ENCODE measurements at regions not wholly inside any gene's neighbourhood (a gene's known extent, or its start where the extent isn't known, plus 50 kb on each side); places are given as distances from the start of the nearest gene placed in this dataset.

- no peak for FAIRE-seq
- TF ChIP-seq SPI1 (IDR thresholded peaks at IDR 0.05; ENCODE audit: low read depth, low read length) = no peak
- TF ChIP-seq POLR2AphosphoS5 (IDR thresholded peaks at IDR 0.05; ENCODE audit: low read depth, low read length) = no peak
- TF ChIP-seq POU2F2 (IDR thresholded peaks at IDR 0.05; ENCODE audit: low read depth, low read length) = no peak
- no peak for TF ChIP-seq TAF1 (IDR thresholded peaks at IDR 0.05; ENCODE audit: low read depth, low read length)
- TF ChIP-seq POLR2A (IDR thresholded peaks at IDR 0.05; ENCODE audit: low read depth, low read length) = no peak
- TF ChIP-seq PAX5 (IDR thresholded peaks at IDR 0.05; ENCODE audit: insufficient read depth, low read length, severe bottlenecking) = no peak
- DNase-seq (ENCODE audit: insufficient read length, low spot score) = no peak
Observed at GRCh38 chr20:22006306-22006705, 300.8 kb downstream of the PAX1 start.

GRCh38 chr20:22005535-22005934 lies 300.1 kb downstream of the PAX1 start:
- TF ChIP-seq POLR2AphosphoS5 (IDR thresholded peaks at IDR 0.05; ENCODE audit: low read depth, low read length) = no peak
- no peak for TF ChIP-seq POU2F2 (IDR thresholded peaks at IDR 0.05; ENCODE audit: low read depth, low read length)
- no peak for TF ChIP-seq SPI1 (IDR thresholded peaks at IDR 0.05; ENCODE audit: low read depth, low read length)
- FAIRE-seq (no peak), DNase-seq (ENCODE audit: insufficient read length, low spot score) (no peak)

GRCh38 chr20:22004946-22005345 lies 299.5 kb downstream of the PAX1 start:
- FAIRE-seq (no peak), DNase-seq (ENCODE audit: insufficient read length, low spot score) (no peak)
- TF ChIP-seq TAF1 (IDR thresholded peaks at IDR 0.05; ENCODE audit: low read depth, low read length) (no peak), POLR2A (IDR thresholded peaks at IDR 0.05; ENCODE audit: low read depth, low read length) (no peak), POU2F2 (IDR thresholded peaks at IDR 0.05; ENCODE audit: low read depth, low read length) (no peak), SPI1 (IDR thresholded peaks at IDR 0.05; ENCODE audit: low read depth, low read length) (no peak), POLR2AphosphoS5 (IDR thresholded peaks at IDR 0.05; ENCODE audit: low read depth, low read length) (no peak), PAX5 (IDR thresholded peaks at IDR 0.05; ENCODE audit: insufficient read depth, low read length, severe bottlenecking) (no peak)

DNA sequence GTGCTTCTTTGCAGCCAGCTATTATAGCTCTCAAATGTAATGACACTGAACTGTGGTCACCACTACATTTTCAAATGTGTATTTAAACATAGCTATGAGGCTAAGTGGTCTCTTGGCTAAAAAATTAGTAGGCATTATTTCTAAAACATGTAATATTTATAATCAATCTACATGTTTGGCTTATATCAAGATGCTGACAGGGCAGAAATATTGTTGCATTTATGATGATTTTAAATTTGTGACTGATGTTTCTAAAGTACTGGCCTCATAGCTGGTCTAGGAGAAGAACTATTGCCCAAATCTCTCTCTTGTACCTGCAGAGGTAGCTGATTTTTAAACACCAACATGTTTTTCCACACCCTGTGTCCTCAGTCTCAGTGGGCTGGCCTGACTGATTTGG lies 298.2 kb downstream of the PAX1 start:
- TF ChIP-seq SPI1 (IDR thresholded peaks at IDR 0.05; ENCODE audit: low read depth, low read length) (no peak), POLR2A (IDR thresholded peaks at IDR 0.05; ENCODE audit: low read depth, low read length) (no peak), PAX5 (IDR thresholded peaks at IDR 0.05; ENCODE audit: insufficient read depth, low read length, severe bottlenecking) (no peak), TAF1 (IDR thresholded peaks at IDR 0.05; ENCODE audit: low read depth, low read length) (no peak), POLR2AphosphoS5 (IDR thresholded peaks at IDR 0.05; ENCODE audit: low read depth, low read length) (no peak), POU2F2 (IDR thresholded peaks at IDR 0.05; ENCODE audit: low read depth, low read length) (no peak)
- DNase-seq (ENCODE audit: insufficient read length, low spot score) = no peak
- FAIRE-seq = no peak

GRCh38 chr20:22001886-22002285 lies 296.4 kb downstream of the PAX1 start:
- no peak for DNase-seq (ENCODE audit: insufficient read length, low spot score)
- no peak for FAIRE-seq
- TF ChIP-seq POLR2A (IDR thresholded peaks at IDR 0.05; ENCODE audit: low read depth, low read length) = no peak
- TF ChIP-seq SPI1 (IDR thresholded peaks at IDR 0.05; ENCODE audit: low read depth, low read length) = no peak
- TF ChIP-seq TAF1 (IDR thresholded peaks at IDR 0.05; ENCODE audit: low read depth, low read length) = no peak
- TF ChIP-seq PAX5 (IDR thresholded peaks at IDR 0.05; ENCODE audit: insufficient read depth, low read length, severe bottlenecking) = no peak
- TF ChIP-seq POLR2AphosphoS5 (IDR thresholded peaks at IDR 0.05; ENCODE audit: low read depth, low read length) = no peak
- no peak for TF ChIP-seq POU2F2 (IDR thresholded peaks at IDR 0.05; ENCODE audit: low read depth, low read length)

GRCh38 chr20:21995461-21995860 lies 290.0 kb downstream of the PAX1 start:
- no peak for TF ChIP-seq POLR2AphosphoS5 (IDR thresholded peaks at IDR 0.05; ENCODE audit: low read depth, low read length)
- no peak for DNase-seq (ENCODE audit: insufficient read length, low spot score)
- FAIRE-seq = no peak

GRCh38 chr20:21994203-21994602 lies 288.7 kb downstream of the PAX1 start:
- no peak for TF ChIP-seq TAF1 (IDR thresholded peaks at IDR 0.05; ENCODE audit: low read depth, low read length)
- TF ChIP-seq SPI1 (IDR thresholded peaks at IDR 0.05; ENCODE audit: low read depth, low read length) = no peak
- TF ChIP-seq POLR2A (IDR thresholded peaks at IDR 0.05; ENCODE audit: low read depth, low read length) = no peak
- TF ChIP-seq POU2F2 (IDR thresholded peaks at IDR 0.05; ENCODE audit: low read depth, low read length) = no peak
- TF ChIP-seq PAX5 (IDR thresholded peaks at IDR 0.05; ENCODE audit: insufficient read depth, low read length, severe bottlenecking) = no peak
- no peak for TF ChIP-seq POLR2AphosphoS5 (IDR thresholded peaks at IDR 0.05; ENCODE audit: low read depth, low read length)
- FAIRE-seq = no peak

DNA sequence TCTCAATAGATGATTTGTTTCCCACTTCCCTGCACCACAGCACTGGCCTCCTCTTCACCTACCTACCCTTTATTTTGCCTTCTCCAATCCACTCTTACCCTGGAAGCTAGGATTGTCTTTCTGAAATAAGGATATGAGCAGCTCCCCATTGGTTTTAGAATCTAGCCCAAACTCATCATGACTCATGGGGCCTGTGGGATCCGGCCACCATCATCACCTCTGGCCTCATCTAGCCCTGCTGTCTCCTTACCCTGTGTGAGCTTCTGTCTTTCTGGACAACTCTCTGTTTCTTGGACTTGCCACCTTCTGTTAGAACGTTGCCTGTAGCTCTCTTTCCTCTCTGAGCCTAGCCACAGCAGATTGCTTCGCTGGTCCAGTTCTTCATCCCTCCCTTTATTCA lies 277.1 kb downstream of the PAX1 start:
- FAIRE-seq (no peak), DNase-seq (ENCODE audit: insufficient read length, low spot score) (no peak)
- TF ChIP-seq POLR2A (IDR thresholded peaks at IDR 0.05; ENCODE audit: low read depth, low read length) (no peak), PAX5 (IDR thresholded peaks at IDR 0.05; ENCODE audit: insufficient read depth, low read length, severe bottlenecking) (no peak), SPI1 (IDR thresholded peaks at IDR 0.05; ENCODE audit: low read depth, low read length) (no peak), POLR2AphosphoS5 (IDR thresholded peaks at IDR 0.05; ENCODE audit: low read depth, low read length) (no peak), POU2F2 (IDR thresholded peaks at IDR 0.05; ENCODE audit: low read depth, low read length) (no peak), TAF1 (IDR thresholded peaks at IDR 0.05; ENCODE audit: low read depth, low read length) (no peak)

More at GRCh38 chr20:21994203-21994602, 288.7 kb downstream of the PAX1 start:
- DNase-seq (ENCODE audit: insufficient read length, low spot score) = no peak

DNA sequence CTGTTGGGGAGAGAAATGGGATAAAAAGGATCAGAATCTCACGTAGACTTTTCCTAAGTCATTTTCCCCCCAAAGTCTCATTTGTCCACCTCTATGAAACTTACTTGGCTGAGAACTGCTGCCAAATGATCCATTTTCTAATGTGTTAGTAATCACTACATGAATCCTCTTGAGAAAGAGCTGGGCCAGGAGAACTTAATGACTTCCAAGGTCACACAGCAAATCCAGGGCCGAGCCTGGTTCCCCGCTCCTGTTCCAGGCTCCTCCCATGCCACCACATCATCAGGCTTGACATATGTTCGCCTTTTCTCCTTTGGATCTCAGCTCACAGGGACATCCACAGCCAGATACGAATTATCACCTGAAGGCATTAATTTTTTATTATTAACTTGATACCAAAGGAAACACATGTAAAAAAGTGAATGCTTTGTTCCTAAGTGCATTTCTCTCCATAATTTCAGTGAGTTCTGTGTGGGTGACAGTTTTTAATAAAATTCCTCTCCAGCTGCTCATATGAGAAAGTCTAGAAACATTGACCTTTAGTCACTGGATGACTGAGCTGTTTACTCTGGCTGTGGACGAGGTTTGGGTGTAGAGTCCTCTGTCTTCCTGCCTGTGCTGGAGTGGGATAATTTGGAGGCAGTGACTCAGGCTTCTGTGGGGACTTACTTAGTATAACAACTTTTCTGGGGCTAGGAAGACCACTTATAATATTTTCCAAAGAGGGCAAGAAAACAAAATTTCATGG lies 276.3 kb downstream of the PAX1 start:
- FAIRE-seq = no peak
- DNase-seq (ENCODE audit: insufficient read length, low spot score) = no peak

DNA sequence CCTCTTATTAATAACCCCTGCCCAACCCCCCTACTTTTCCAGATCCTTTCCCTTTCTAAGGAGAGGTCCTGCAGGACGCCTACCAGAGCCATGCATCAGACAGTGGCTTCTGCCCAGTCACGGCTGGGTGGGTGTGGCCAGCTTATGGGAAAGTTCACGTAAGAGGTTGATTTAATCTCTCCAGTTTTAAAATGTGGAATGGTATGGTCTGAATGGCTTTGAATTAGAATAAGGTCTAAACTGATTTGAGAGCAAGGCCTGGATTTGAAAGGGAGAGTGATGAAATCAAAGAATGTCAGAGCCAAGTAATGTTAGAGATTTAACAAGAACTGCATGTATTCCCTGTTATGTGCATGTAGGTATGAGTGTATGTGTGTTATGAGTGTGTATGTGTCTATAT lies 275.7 kb downstream of the PAX1 start:
- TF ChIP-seq TAF1 (IDR thresholded peaks at IDR 0.05; ENCODE audit: low read depth, low read length) = no peak
- TF ChIP-seq PAX5 (IDR thresholded peaks at IDR 0.05; ENCODE audit: insufficient read depth, low read length, severe bottlenecking) = no peak
- TF ChIP-seq SPI1 (IDR thresholded peaks at IDR 0.05; ENCODE audit: low read depth, low read length) = no peak
- TF ChIP-seq POU2F2 (IDR thresholded peaks at IDR 0.05; ENCODE audit: low read depth, low read length) = no peak
- TF ChIP-seq POLR2AphosphoS5 (IDR thresholded peaks at IDR 0.05; ENCODE audit: low read depth, low read length) = no peak
- TF ChIP-seq POLR2A (IDR thresholded peaks at IDR 0.05; ENCODE audit: low read depth, low read length) = no peak
- no peak for DNase-seq (ENCODE audit: insufficient read length, low spot score)
- FAIRE-seq = no peak

More for the DNA sequence above, 276.3 kb downstream of the PAX1 start:
- no peak for TF ChIP-seq POLR2A (IDR thresholded peaks at IDR 0.05; ENCODE audit: low read depth, low read length)
- TF ChIP-seq POLR2AphosphoS5 (IDR thresholded peaks at IDR 0.05; ENCODE audit: low read depth, low read length) = no peak
- TF ChIP-seq PAX5 (IDR thresholded peaks at IDR 0.05; ENCODE audit: insufficient read depth, low read length, severe bottlenecking) = no peak
- no peak for TF ChIP-seq TAF1 (IDR thresholded peaks at IDR 0.05; ENCODE audit: low read depth, low read length)
- no peak for TF ChIP-seq SPI1 (IDR thresholded peaks at IDR 0.05; ENCODE audit: low read depth, low read length)
- no peak for TF ChIP-seq POU2F2 (IDR thresholded peaks at IDR 0.05; ENCODE audit: low read depth, low read length)
